SK-N-SH (cell line): ENCODE measurements at regions not wholly inside any gene's neighbourhood (a gene's known extent, or its start where the extent isn't known, plus 50 kb on each side); places are given as distances from the start of the nearest gene placed in this dataset.
A peak's percentile ranks its signal among the peaks of the same experiment; 100 is the strongest.

Experiments
- CTCF ChIP-seq: fragments of 200-600 bp; sonication (generic); IDR thresholded peaks from 2 replicates; pipeline ENCODE4 v1.6.1; 2017; ENCODE audit warnings: antibody characterized with exemption, mild to moderate bottlenecking, moderate library complexity
- ELF1 ChIP-seq: IDR thresholded peaks from 2 replicates; pipeline ENCODE4 v1.4.0; 2012
- EZH2phosphoT487 ChIP-seq: fragments of 200-600 bp; sonication (generic); IDR thresholded peaks from 2 replicates; pipeline ENCODE4 v1.6.1; 2017; ENCODE audit warnings: low read depth, mixed run types, mild to moderate bottlenecking, antibody characterized with exemption, moderate library complexity, borderline replicate concordance
- IRF3 ChIP-seq: fragments of 150-350 bp; IDR thresholded peaks from 2 replicates; pipeline ENCODE4 v1.6.1; 2016; ENCODE audit warnings: mild to moderate bottlenecking, low read depth, low read length
- JUND ChIP-seq: IDR thresholded peaks from 2 replicates; pipeline ENCODE4 v1.4.0; 2012
- MAX ChIP-seq: IDR thresholded peaks from 2 replicates; pipeline ENCODE4 v1.4.0; 2012; ENCODE audit warnings: low read depth
- MXI1 ChIP-seq: IDR thresholded peaks from 2 replicates; pipeline ENCODE4 v1.6.1; 2012; ENCODE audit warnings: mild to moderate bottlenecking, low read depth, low read length, improper control_type of control experiment
- POLR2AphosphoS5 ChIP-seq: IDR thresholded peaks from 2 replicates; pipeline ENCODE4 v1.6.1; 2012; ENCODE audit warnings: low read depth, low read length
- RCOR1 ChIP-seq: fragments of 150-350 bp; IDR thresholded peaks from 2 replicates; pipeline ENCODE4 v1.6.1; 2017; ENCODE audit warnings: antibody characterized with exemption, low read length
- SIN3A ChIP-seq: IDR thresholded peaks from 2 replicates; pipeline ENCODE4 v1.6.1; 2012; ENCODE audit warnings: low read depth, mild to moderate bottlenecking, low read length, moderate library complexity, borderline replicate concordance
- SMC3 ChIP-seq: IDR thresholded peaks from 2 replicates; pipeline ENCODE4 v1.6.1; 2012; ENCODE audit warnings: low read depth, low read length, improper control_type of control experiment
- TCF12 ChIP-seq: IDR thresholded peaks from 2 replicates; pipeline ENCODE4 v1.4.0; 2012
- USF1 ChIP-seq: IDR thresholded peaks from 2 replicates; pipeline ENCODE4 v1.4.0; 2012; ENCODE audit warnings: low read depth, borderline replicate concordance

GRCh38 chr7:130814778-130815335, 80.8 kb upstream of the KLF14 start:
- TF ChIP-seq IRF3 (no peak), POLR2AphosphoS5 (no peak), TCF12 (no peak), SIN3A (no peak), SMC3 (peak; percentile 11; the same call in 1 of the 2 replicates), CTCF (peak; percentile 76), JUND (no peak), RCOR1 (no peak), ELF1 (no peak), MAX (no peak), MXI1 (no peak), EZH2phosphoT487 (no peak), USF1 (no peak)
